Gastroesophageal sphincter (tissue), 4 donors: ENCODE measurements at regions not wholly inside any gene's neighbourhood (a gene's known extent, or its start where the extent isn't known, plus 50 kb on each side); places are given as distances from the start of the nearest gene placed in this dataset.

Experiments
- ATAC-seq: fragments of 150-250 bp; one replicate; pipeline ENCODE4 v1.9.1; 2016; ENCODE audit warnings: mild to moderate bottlenecking, moderate library complexity
- H3K27ac ChIP-seq, 4 donors: fragments of 200-600 bp; sonication (generic) in 3 of 4; 1 replicate in 3 of 4; 2 replicates in 1 of 4; pipeline ENCODE4 v1.5.1; 2016 to 2019
- H3K27me3 ChIP-seq: fragments of 200-600 bp; sonication (generic); one replicate; pipeline ENCODE4 v1.5.1; 2019
- H3K36me3 ChIP-seq, 2 donors: fragments of 200-600 bp; sonication (generic); one replicate each; pipeline ENCODE4 v1.5.1; 2019; ENCODE audit warnings: control low read depth in 1 of 2
- H3K4me1 ChIP-seq, 3 donors: fragments of 200-600 bp; sonication (generic); 1 replicate in 2 of 3; 2 replicates in 1 of 3; pipeline ENCODE4 v1.5.1; 2016 to 2019; ENCODE audit warnings: control low read depth in 2 of 3
- H3K4me3 ChIP-seq, 2 donors: fragments of 200-600 bp; sonication (generic); one replicate each; pipeline ENCODE4 v1.5.1; 2019; ENCODE audit warnings: mild to moderate bottlenecking in 1 of 2, moderate library complexity in 1 of 2
- H3K9me3 ChIP-seq, 3 donors: fragments of 200-600 bp; sonication (generic); one replicate each; pipeline ENCODE4 v1.5.1; 2017 to 2019; ENCODE audit warnings: control low read depth in 2 of 3
- EP300 ChIP-seq: sonication (generic); formaldehyde crosslinking; IDR thresholded peaks from one replicate; pipeline ENCODE4 v1.6.1; 2017; ENCODE audit warnings: antibody characterized with exemption, mild to moderate bottlenecking
- POLR2A ChIP-seq, 2 donors: fragments of 450-650 bp; IDR thresholded peaks; one replicate each; pipeline ENCODE4 v1.6.1; 2017; ENCODE audit warnings: antibody characterized with exemption in 2 of 2, mild to moderate bottlenecking in 2 of 2, moderate library complexity in 1 of 2
- POLR2AphosphoS5 ChIP-seq: sonication (generic); formaldehyde crosslinking; IDR thresholded peaks from one replicate; pipeline ENCODE4 v1.6.1; 2017; ENCODE audit warnings: antibody characterized with exemption
- WGBS, 2 donors: methylation state at CpG; one replicate each; pipeline ENCODE4 v1.1.5; 2018; ENCODE audit warnings: low coverage in 1 of 2; 5-methylcytosine and 5-hydroxymethylcytosine counted together
- TF ChIP-seq, protein P1 (sequence below), 4 experiments: fragments of 200-600 bp in 2 of 4; fragments of 450-650 bp in 2 of 4; sonication (generic) in 1 of 4; IDR thresholded peaks; one replicate each; pipeline ENCODE4 v1.5.1; 2017 to 2019; ENCODE audit warnings: antibody characterized with exemption in 4 of 4, mild to moderate bottlenecking in 2 of 4, moderate library complexity in 2 of 4

DNA sequence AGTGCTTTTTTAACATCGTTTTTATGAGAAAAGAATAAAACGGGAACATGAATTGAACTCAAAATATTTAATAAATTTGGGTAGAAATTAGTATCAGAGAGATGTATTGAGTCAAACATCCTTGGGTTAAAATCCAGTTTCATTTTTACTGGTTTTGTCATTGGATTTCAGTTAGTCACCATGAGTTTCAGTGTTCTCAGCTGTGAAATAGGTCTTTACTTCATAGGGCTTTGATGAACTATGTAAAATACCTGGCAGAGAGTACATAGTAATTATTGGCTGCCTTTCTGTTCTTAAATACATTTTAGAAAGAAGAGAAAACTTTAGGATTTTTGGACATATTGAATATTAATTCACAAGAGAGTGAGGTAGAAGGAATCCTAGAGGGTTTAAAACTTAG lies 105.8 kb downstream of the TANC2 start:
- TF ChIP-seq POLR2AphosphoS5 (no peak), POLR2A (IDR thresholded peaks at IDR 0.05) (no peak), EP300 (no peak)
- TF ChIP-seq, protein P1, sequence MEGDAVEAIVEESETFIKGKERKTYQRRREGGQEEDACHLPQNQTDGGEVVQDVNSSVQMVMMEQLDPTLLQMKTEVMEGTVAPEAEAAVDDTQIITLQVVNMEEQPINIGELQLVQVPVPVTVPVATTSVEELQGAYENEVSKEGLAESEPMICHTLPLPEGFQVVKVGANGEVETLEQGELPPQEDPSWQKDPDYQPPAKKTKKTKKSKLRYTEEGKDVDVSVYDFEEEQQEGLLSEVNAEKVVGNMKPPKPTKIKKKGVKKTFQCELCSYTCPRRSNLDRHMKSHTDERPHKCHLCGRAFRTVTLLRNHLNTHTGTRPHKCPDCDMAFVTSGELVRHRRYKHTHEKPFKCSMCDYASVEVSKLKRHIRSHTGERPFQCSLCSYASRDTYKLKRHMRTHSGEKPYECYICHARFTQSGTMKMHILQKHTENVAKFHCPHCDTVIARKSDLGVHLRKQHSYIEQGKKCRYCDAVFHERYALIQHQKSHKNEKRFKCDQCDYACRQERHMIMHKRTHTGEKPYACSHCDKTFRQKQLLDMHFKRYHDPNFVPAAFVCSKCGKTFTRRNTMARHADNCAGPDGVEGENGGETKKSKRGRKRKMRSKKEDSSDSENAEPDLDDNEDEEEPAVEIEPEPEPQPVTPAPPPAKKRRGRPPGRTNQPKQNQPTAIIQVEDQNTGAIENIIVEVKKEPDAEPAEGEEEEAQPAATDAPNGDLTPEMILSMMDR (IDR thresholded peaks at IDR 0.05), result no peak
- H3K4me3 ChIP-seq, result no peak overlapping the region
- H3K9me3 ChIP-seq, result no peaks in the 10 kb centered on the region
- H3K27ac ChIP-seq, result no peak overlapping the region
- ATAC-seq, result no peak
- H3K27me3 ChIP-seq, result no peaks in the 10 kb centered on the region
- H3K4me1 ChIP-seq, result no peaks in the 10 kb centered on the region
- H3K36me3 ChIP-seq, result no peaks in the 10 kb centered on the region
- WGBS, 2 donors, result 88 to 97% methylated on average over 2 of the region's 2 CpGs

- H3K4me1 ChIP-seq, result no peaks in the 10 kb centered on the region
- no peaks in the 10 kb centered on the region for H3K9me3 ChIP-seq
- no peak for ATAC-seq
- no peak overlapping the region for H3K27ac ChIP-seq
- WGBS, 2 donors, result 71 to 82% methylated on average over 1 of the region's 1 CpG
- no peaks in the 10 kb centered on the region for H3K36me3 ChIP-seq
- H3K27me3 ChIP-seq, result no peaks in the 10 kb centered on the region
- no peak overlapping the region for H3K4me3 ChIP-seq
- TF ChIP-seq POLR2AphosphoS5, result no peak
- TF ChIP-seq POLR2A (IDR thresholded peaks at IDR 0.05), result no peak
- TF ChIP-seq EP300, result no peak
- TF ChIP-seq, protein P1 (IDR thresholded peaks at IDR 0.05), result no peak
Measured at GRCh38 chr17:63075969-63076368, 109.9 kb downstream of the TANC2 start.

- Histone ChIP-seq H3K27ac (no peak overlapping the region), H3K9me3 (no peaks in the 10 kb centered on the region), H3K4me1 (no peaks in the 10 kb centered on the region), H3K4me3 (no peak overlapping the region), H3K27me3 (no peaks in the 10 kb centered on the region), H3K36me3 (no peaks in the 10 kb centered on the region)
- ATAC-seq, result no peak
- TF ChIP-seq EP300, result no peak
- 83 to 92% methylated on average over 3 of the region's 3 CpGs for WGBS, 2 donors
Measured at GRCh38 chr17:63078707-63079106, 112.7 kb downstream of the TANC2 start.

DNA sequence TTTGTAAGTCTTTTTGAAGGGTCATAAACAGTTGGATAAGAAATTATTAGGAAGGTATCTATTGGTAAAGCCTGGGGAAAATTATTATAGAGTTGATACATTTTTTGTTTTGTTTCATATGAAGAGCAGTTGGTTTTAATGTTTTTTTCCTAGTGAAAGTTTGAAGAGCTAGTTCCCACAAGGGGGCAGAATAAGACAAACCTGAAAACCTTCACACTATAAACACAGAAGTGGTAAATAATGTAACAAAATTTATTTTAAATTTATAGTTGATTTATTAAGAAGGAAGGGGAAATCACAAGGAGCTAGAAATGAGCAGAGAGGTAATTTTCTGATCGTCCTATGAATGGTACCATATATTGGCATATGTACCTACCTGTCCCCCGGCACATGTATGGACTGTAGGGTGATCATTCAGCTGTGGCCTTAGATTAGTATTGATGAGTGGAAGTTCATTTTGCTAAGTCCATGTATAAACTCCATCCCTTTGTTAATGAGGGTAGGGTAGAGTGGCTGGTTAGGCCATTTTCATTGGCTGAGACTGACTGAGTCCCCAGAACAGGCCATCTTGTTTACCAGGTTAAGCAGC lies 116.3 kb downstream of the TANC2 start:
- no peak overlapping the region for H3K27ac ChIP-seq
- no peak for ATAC-seq
- TF ChIP-seq POLR2AphosphoS5, result no peak
- TF ChIP-seq, protein P1 (IDR thresholded peaks at IDR 0.05), result peak; percentile 33 to 67 (median 50)

GRCh38 chr17:63082952-63083351 lies 116.9 kb downstream of the TANC2 start:
- no peak for ATAC-seq
- TF ChIP-seq POLR2A (IDR thresholded peaks at IDR 0.05) (no peak), EP300 (no peak), POLR2AphosphoS5 (no peak)
- TF ChIP-seq, protein P1 (IDR thresholded peaks at IDR 0.05), result no peak

More for the DNA sequence above, 116.3 kb downstream of the TANC2 start:
- Histone ChIP-seq H3K4me1 (no peaks in the 10 kb centered on the region), H3K36me3 (no peaks in the 10 kb centered on the region), H3K27me3 (no peaks in the 10 kb centered on the region), H3K4me3 (no peak overlapping the region), H3K9me3 (no peaks in the 10 kb centered on the region)
- 83 to 88% methylated on average over 2 of the region's 2 CpGs for WGBS, 2 donors

More at GRCh38 chr17:63082952-63083351, 116.9 kb downstream of the TANC2 start:
- Histone ChIP-seq H3K9me3 (no peaks in the 10 kb centered on the region), H3K36me3 (no peaks in the 10 kb centered on the region), H3K4me1 (no peaks in the 10 kb centered on the region), H3K27me3 (no peaks in the 10 kb centered on the region), H3K4me3 (no peak overlapping the region), H3K27ac (no peak overlapping the region)
- WGBS, 2 donors, result 80% methylated on average over 1 of the region's 1 CpG; no CpG with 5 or more reads in 1 of the 2 donors
